GM23248 (cell line): ENCODE measurements at regions not wholly inside any gene's neighbourhood (a gene's known extent, or its start where the extent isn't known, plus 50 kb on each side); places are given as distances from the start of the nearest gene placed in this dataset.

Experiments used
- EZH2 ChIP-seq: fragments of 200-600 bp; sonication (generic); IDR thresholded peaks from 2 replicates; pipeline ENCODE4 v1.6.1; 2018; ENCODE audit warnings: antibody characterized with exemption, mild to moderate bottlenecking; ENCODE audit not compliant: insufficient read depth, poor library complexity, severe bottlenecking
- EZH2phosphoT487 ChIP-seq: fragments of 200-600 bp; sonication (generic); IDR thresholded peaks from 2 replicates; pipeline ENCODE4 v1.6.1; 2018; ENCODE audit warnings: antibody characterized with exemption, moderate library complexity, mild to moderate bottlenecking, low read depth; ENCODE audit not compliant: insufficient read depth

DNA sequence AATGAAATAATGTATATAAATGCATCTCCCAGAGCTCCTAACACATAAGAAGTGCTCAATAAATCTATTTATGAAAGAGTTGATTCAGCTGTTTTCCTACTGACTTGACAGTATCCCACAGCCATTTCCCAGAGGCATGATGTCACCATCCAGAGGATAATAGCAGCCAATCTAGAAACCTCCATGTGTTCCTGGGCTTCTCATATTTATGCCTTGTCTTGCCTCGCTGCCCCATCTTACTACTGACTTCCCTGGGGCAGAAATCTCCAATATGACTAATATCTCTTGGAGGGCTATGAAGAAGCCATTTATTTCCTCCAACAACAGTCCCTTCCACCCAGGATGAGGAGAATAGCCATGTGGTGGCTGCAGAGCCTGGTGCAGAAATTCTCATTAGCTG, 115.4 kb upstream of the NAV2 start:
- no peak for TF ChIP-seq EZH2phosphoT487
- TF ChIP-seq EZH2: no peak
